ENCODE measurements at regions not wholly inside any gene's neighbourhood (a gene's known extent, or its start where the extent isn't known, plus 50 kb on each side); places are given as distances from the start of the nearest gene placed in this dataset.
A peak's percentile ranks its signal among the peaks of the same experiment; 100 is the strongest.

GRCh38 chr15:93257920-93258319, 168.9 kb upstream of the RGMA start:
- H3K4me3 Mint-ChIP-seq = no peak overlapping the region
- TF ChIP-seq, protein P1, sequence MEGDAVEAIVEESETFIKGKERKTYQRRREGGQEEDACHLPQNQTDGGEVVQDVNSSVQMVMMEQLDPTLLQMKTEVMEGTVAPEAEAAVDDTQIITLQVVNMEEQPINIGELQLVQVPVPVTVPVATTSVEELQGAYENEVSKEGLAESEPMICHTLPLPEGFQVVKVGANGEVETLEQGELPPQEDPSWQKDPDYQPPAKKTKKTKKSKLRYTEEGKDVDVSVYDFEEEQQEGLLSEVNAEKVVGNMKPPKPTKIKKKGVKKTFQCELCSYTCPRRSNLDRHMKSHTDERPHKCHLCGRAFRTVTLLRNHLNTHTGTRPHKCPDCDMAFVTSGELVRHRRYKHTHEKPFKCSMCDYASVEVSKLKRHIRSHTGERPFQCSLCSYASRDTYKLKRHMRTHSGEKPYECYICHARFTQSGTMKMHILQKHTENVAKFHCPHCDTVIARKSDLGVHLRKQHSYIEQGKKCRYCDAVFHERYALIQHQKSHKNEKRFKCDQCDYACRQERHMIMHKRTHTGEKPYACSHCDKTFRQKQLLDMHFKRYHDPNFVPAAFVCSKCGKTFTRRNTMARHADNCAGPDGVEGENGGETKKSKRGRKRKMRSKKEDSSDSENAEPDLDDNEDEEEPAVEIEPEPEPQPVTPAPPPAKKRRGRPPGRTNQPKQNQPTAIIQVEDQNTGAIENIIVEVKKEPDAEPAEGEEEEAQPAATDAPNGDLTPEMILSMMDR (conservative IDR thresholded peaks at IDR 0.05) = no peak
- DNase-seq (ENCODE audit: low read depth, low spot score) = no peak
- H3K4me1 Mint-ChIP-seq = peaks cover 14% of the 10 kb centered on the region
- H3K9me3 Mint-ChIP-seq = no peaks in the 10 kb centered on the region
- peak overlapping the region; percentile 43 for H3K27ac Mint-ChIP-seq (ENCODE audit: unreplicated experiment)
- H3K36me3 Mint-ChIP-seq (ENCODE audit: low read depth) = no peaks in the 10 kb centered on the region
- no peaks in the 10 kb centered on the region for H3K27me3 Mint-ChIP-seq (ENCODE audit: low read depth)

GRCh38 chr15:93253681-93254080, 164.7 kb upstream of the RGMA start:
- H3K36me3 Mint-ChIP-seq (ENCODE audit: low read depth) = no peaks in the 10 kb centered on the region
- TF ChIP-seq, protein P1 (conservative IDR thresholded peaks at IDR 0.05) = no peak
- H3K27ac Mint-ChIP-seq (ENCODE audit: unreplicated experiment) = peak overlapping the region; percentile 57
- no peak for DNase-seq (ENCODE audit: low read depth, low spot score)
- H3K27me3 Mint-ChIP-seq (ENCODE audit: low read depth) = no peaks in the 10 kb centered on the region
- no peak overlapping the region for H3K4me3 Mint-ChIP-seq
- no peaks in the 10 kb centered on the region for H3K9me3 Mint-ChIP-seq
- peaks cover 24% of the 10 kb centered on the region for H3K4me1 Mint-ChIP-seq

GRCh38 chr15:93252780-93253179, 163.8 kb upstream of the RGMA start:
- TF ChIP-seq, protein P1 (conservative IDR thresholded peaks at IDR 0.05) = no peak
- H3K4me1 Mint-ChIP-seq = peaks cover 27% of the 10 kb centered on the region
- H3K9me3 Mint-ChIP-seq = no peaks in the 10 kb centered on the region
- H3K36me3 Mint-ChIP-seq (ENCODE audit: low read depth) = no peaks in the 10 kb centered on the region
- DNase-seq (ENCODE audit: low read depth, low spot score) = no peak
- no peaks in the 10 kb centered on the region for H3K27me3 Mint-ChIP-seq (ENCODE audit: low read depth)
- no peak overlapping the region for H3K4me3 Mint-ChIP-seq
- H3K27ac Mint-ChIP-seq (ENCODE audit: unreplicated experiment) = no peak overlapping the region

DNA sequence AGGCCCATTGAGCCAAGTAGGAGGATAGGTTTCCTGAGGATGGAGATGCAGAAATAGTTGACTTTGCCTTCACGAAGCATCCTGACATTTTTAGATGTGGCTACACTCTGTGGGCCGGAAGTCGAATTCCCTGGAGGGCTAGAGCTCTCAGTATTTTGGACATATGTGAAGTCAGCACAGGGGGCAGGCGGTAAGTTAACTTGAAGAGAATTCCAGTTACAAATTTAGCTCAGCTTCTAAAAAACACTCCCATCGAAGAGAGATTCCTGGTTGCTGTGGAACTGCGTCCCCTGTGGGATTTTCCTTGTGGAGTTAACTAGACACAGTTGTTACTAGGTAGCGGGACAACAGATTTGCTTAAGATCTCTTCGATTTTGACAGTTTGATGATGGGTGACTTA, 161.9 kb upstream of the RGMA start:
- no peak for DNase-seq (ENCODE audit: low read depth, low spot score)
- no peaks in the 10 kb centered on the region for H3K9me3 Mint-ChIP-seq
- no peaks in the 10 kb centered on the region for H3K27me3 Mint-ChIP-seq (ENCODE audit: low read depth)
- H3K4me3 Mint-ChIP-seq = no peak overlapping the region
- no peak overlapping the region for H3K27ac Mint-ChIP-seq (ENCODE audit: unreplicated experiment)
- H3K4me1 Mint-ChIP-seq = peaks cover 44% of the 10 kb centered on the region
- H3K36me3 Mint-ChIP-seq (ENCODE audit: low read depth) = no peaks in the 10 kb centered on the region
- TF ChIP-seq, protein P1 (conservative IDR thresholded peaks at IDR 0.05) = no peak

DNA sequence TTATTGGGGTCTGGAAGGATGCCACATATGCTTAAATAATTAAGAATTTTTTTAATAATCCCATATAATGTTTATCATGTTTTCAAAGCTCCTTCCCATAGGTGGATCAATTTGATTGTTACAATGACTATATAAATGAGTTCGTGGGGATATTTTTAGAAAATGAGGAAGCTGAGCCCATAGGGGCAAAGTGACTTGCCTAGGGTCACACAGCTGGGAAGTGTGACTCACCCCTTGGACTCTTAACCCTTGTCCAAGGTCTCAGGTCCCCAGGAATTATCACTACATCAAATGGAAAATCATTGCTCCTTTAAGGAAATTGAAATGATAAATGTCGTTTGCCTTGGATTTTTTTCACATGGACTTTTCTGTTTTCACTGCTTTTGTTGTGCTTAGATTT, 161.2 kb upstream of the RGMA start:
- Mint-ChIP-seq H3K4me1 (peaks cover 51% of the 10 kb centered on the region), H3K4me3 (no peak overlapping the region), H3K27me3 (ENCODE audit: low read depth) (no peaks in the 10 kb centered on the region), H3K27ac (ENCODE audit: unreplicated experiment) (no peak overlapping the region), H3K36me3 (ENCODE audit: low read depth) (no peaks in the 10 kb centered on the region), H3K9me3 (no peaks in the 10 kb centered on the region)
- TF ChIP-seq, protein P1 (conservative IDR thresholded peaks at IDR 0.05) = no peak
- DNase-seq (ENCODE audit: low read depth, low spot score) = no peak

- Mint-ChIP-seq H3K27ac (ENCODE audit: unreplicated experiment) (no peak overlapping the region), H3K27me3 (ENCODE audit: low read depth) (no peaks in the 10 kb centered on the region), H3K4me1 (peaks cover 51% of the 10 kb centered on the region), H3K36me3 (ENCODE audit: low read depth) (no peaks in the 10 kb centered on the region), H3K9me3 (no peaks in the 10 kb centered on the region), H3K4me3 (no peak overlapping the region)
- DNase-seq (ENCODE audit: low read depth, low spot score) = no peak
- TF ChIP-seq, protein P1 (conservative IDR thresholded peaks at IDR 0.05) = no peak
These were observed 160.6 kb upstream of the RGMA start for GRCh38 chr15:93249623-93250022.

Data from neural crest cell (in vitro differentiated cells).